ENCODE measurements at regions not wholly inside any gene's neighbourhood (a gene's known extent, or its start where the extent isn't known, plus 50 kb on each side); places are given as distances from the start of the nearest gene placed in this dataset.

DNA sequence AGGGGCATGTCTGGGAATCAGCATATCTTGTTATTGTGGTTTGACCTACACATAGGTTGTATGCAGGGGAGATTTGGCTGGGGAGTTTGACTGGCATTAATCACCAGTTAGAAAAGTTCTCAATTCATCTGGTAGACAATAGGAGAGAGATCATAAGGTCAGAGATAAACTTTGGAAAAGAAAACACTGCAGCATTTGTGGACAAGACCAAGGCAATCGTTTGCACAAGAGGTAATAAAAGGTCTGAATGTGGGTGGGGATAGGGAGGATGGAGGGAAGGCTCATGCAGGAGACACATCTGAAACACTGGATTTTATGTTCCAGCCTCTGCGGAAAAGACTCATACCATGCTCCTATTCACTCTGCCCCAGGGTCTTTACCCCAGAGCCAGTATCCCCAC lies 136.9 kb downstream of the MAIP1 start:
- H3K27ac ChIP-seq, result no peak overlapping the region
- no peak for DNase-seq
- no peaks in the 10 kb centered on the region for H3K27me3 ChIP-seq (replicated peaks in 1 of 7)
- H3K4me1 ChIP-seq, result no peaks in the 10 kb centered on the region
- TF ChIP-seq POLR2A (IDR thresholded peaks at IDR 0.05) (no peak), POLR2AphosphoS5 (IDR thresholded peaks at IDR 0.05) (no peak)
- TF ChIP-seq, protein P1, sequence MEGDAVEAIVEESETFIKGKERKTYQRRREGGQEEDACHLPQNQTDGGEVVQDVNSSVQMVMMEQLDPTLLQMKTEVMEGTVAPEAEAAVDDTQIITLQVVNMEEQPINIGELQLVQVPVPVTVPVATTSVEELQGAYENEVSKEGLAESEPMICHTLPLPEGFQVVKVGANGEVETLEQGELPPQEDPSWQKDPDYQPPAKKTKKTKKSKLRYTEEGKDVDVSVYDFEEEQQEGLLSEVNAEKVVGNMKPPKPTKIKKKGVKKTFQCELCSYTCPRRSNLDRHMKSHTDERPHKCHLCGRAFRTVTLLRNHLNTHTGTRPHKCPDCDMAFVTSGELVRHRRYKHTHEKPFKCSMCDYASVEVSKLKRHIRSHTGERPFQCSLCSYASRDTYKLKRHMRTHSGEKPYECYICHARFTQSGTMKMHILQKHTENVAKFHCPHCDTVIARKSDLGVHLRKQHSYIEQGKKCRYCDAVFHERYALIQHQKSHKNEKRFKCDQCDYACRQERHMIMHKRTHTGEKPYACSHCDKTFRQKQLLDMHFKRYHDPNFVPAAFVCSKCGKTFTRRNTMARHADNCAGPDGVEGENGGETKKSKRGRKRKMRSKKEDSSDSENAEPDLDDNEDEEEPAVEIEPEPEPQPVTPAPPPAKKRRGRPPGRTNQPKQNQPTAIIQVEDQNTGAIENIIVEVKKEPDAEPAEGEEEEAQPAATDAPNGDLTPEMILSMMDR (IDR thresholded peaks at IDR 0.05 in 8 of 11, conservative IDR thresholded peaks at IDR 0.05 in 3 of 11), result no peak
- no peaks in the 10 kb centered on the region for H3K9me3 ChIP-seq
- WGBS, 5 donors, result 56 to 69% (median 65%) methylated on average over 2 of the region's 2 CpGs
- H3K36me3 ChIP-seq, result no peaks in the 10 kb centered on the region
- H3K4me3 ChIP-seq, result no peak overlapping the region
- intact Hi-C loops (cut with DNase I; ENCODE audit: low total_unique reads), result no loop called here

DNA sequence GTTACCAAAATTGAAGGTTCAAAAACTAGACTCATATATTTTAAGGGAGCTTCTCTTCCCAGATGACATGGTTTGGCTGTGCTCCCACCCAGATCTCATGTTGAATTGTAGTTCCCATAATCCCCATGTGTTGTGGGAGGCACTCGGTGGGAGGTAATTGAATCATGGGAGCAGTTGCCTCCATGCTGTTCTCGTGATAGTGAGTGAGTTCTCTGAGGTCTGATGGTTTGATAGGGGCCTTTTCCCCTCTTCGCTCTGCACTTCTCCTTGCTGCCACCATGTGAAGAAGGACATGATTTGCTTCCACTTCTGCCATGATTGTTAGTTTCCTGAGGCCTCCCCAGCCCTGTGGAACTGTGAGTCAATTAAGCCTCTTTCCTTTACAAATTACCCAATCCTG lies 140.1 kb downstream of the MAIP1 start:
- WGBS, 5 donors, result 83 to 93% (median 87%) methylated on average over 3 of the region's 3 CpGs
- H3K4me1 ChIP-seq, result no peaks in the 10 kb centered on the region
- intact Hi-C loops (cut with DNase I; ENCODE audit: low total_unique reads), result no loop called here
- H3K27me3 ChIP-seq (replicated peaks in 1 of 7), result no peaks in the 10 kb centered on the region
- DNase-seq, result no peak
- H3K27ac ChIP-seq, result no peak overlapping the region
- no peak for TF ChIP-seq POLR2A (IDR thresholded peaks at IDR 0.05)
- TF ChIP-seq POLR2AphosphoS5 (IDR thresholded peaks at IDR 0.05), result no peak
- H3K9me3 ChIP-seq, result no peaks in the 10 kb centered on the region
- no peaks in the 10 kb centered on the region for H3K36me3 ChIP-seq
- no peak overlapping the region for H3K4me3 ChIP-seq

DNA sequence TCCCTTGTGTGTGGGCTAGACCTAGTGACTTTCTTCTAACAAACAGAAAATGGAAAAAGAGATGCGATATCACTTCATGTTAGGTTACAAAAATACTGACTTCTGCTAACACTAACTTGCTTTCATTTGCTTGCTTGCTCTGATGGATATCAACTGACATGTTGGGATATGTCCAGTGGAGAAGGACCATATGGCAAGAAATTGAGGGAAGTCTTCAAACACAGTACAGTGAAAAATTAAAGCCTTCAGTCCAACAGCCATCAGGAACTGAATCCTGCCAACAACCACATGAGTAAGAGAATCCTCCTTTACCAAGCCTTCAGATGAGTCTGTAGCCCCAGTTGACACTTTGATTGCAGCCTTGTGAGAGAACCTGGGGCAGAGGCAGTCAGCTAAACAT lies 143.9 kb downstream of the MAIP1 start:
- 92 to 100% (median 100%) methylated on average over 1 of the region's 1 CpG for WGBS, 5 donors
- Histone ChIP-seq H3K9me3 (no peaks in the 10 kb centered on the region), H3K27ac (no peak overlapping the region), H3K27me3 (replicated peaks in 1 of 7) (no peaks in the 10 kb centered on the region), H3K36me3 (no peaks in the 10 kb centered on the region), H3K4me3 (no peak overlapping the region), H3K4me1 (no peaks in the 10 kb centered on the region)
- intact Hi-C loops (cut with DNase I; ENCODE audit: low total_unique reads), result no loop called here
- TF ChIP-seq POLR2A (IDR thresholded peaks at IDR 0.05) (no peak), POLR2AphosphoS5 (IDR thresholded peaks at IDR 0.05) (no peak)
- TF ChIP-seq, protein P1 (IDR thresholded peaks at IDR 0.05 in 8 of 11, conservative IDR thresholded peaks at IDR 0.05 in 3 of 11), result no peak
- DNase-seq, result no peak

DNA sequence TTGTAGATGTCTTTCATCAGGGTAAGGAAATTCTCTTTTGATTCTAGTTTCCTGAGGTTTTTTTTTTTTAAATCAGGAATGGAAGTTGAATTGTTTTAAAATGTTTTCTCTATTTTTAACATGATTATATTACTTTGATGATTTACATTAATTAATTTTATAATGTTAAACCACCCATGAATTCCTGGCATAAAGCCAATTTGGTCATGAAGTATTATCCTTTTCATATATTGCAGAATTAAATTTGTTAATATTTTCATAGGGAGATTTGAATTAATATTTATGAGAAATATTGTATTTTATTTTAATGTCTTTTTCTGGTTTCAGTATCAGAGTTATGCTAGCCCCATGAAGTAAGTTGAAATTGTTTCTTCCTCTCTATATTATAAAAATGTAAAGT lies 144.6 kb downstream of the MAIP1 start:
- H3K27me3 ChIP-seq (replicated peaks in 1 of 7), result no peaks in the 10 kb centered on the region
- H3K27ac ChIP-seq, result no peak overlapping the region
- H3K4me1 ChIP-seq, result no peaks in the 10 kb centered on the region
- no peaks in the 10 kb centered on the region for H3K9me3 ChIP-seq
- H3K4me3 ChIP-seq, result no peak overlapping the region
- DNase-seq, result no peak
- intact Hi-C loops (cut with DNase I; ENCODE audit: low total_unique reads), result no loop called here
- TF ChIP-seq POLR2A (IDR thresholded peaks at IDR 0.05) (no peak), POLR2AphosphoS5 (IDR thresholded peaks at IDR 0.05) (no peak)
- TF ChIP-seq, protein P1 (IDR thresholded peaks at IDR 0.05 in 8 of 11, conservative IDR thresholded peaks at IDR 0.05 in 3 of 11), result no peak
- H3K36me3 ChIP-seq, result no peaks in the 10 kb centered on the region

DNA sequence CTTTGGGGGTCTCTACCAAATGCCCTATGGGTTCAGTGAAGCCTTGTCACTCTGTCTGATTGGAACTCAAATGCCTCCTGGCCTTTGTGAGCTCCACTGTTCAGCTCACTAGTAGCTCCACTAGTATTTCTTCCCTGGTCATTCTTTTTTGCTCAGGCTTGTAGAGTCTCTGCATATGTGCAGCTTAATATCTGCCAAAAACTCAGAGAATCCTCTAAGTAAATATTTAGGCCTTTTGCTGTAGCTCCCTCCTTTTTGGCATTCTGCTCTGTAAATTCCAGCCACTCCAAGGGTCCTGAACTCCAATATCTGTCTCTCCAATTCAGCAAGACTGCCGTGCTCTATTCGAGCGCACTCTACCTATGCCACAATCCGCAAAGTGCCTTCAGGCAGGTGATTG lies 146.5 kb downstream of the MAIP1 start:
- Histone ChIP-seq H3K27me3 (replicated peaks in 1 of 7) (no peaks in the 10 kb centered on the region), H3K4me1 (no peaks in the 10 kb centered on the region), H3K36me3 (no peaks in the 10 kb centered on the region), H3K27ac (no peak overlapping the region), H3K4me3 (no peak overlapping the region), H3K9me3 (no peaks in the 10 kb centered on the region)
- TF ChIP-seq POLR2A (IDR thresholded peaks at IDR 0.05), result no peak
- TF ChIP-seq, protein P1 (IDR thresholded peaks at IDR 0.05 in 8 of 11, conservative IDR thresholded peaks at IDR 0.05 in 3 of 11), result no peak
- no peak for TF ChIP-seq POLR2AphosphoS5 (IDR thresholded peaks at IDR 0.05)
- intact Hi-C loops (cut with DNase I; ENCODE audit: low total_unique reads), result no loop called here
- no peak for DNase-seq
- 79 to 90% (median 85%) methylated on average over 4 of the region's 4 CpGs for WGBS, 5 donors

Data from spleen (tissue), 11 donors.